NT2/D1 (cell line): ENCODE measurements at regions not wholly inside any gene's neighbourhood (a gene's known extent, or its start where the extent isn't known, plus 50 kb on each side); places are given as distances from the start of the nearest gene placed in this dataset.

Source experiments
- SUZ12 ChIP-seq: IDR thresholded peaks from 2 replicates; pipeline ENCODE4 v1.6.1; 2011; ENCODE audit not compliant: insufficient read length, insufficient read depth; ENCODE audit errors: extremely low read depth
- YY1 ChIP-seq: IDR thresholded peaks from 2 replicates; pipeline ENCODE4 v1.6.1; 2011; ENCODE audit not compliant: insufficient read length, insufficient read depth

GRCh38 chr2:217048730-217049129 lies 188.9 kb upstream of the TNP1 start:
- no peak for TF ChIP-seq SUZ12
- TF ChIP-seq YY1 = no peak
